Activated naive CD8-positive, alpha-beta T cell treated with anti-CD3 and anti-CD28 coated beads for 36 hours (primary cell): ENCODE measurements at regions not wholly inside any gene's neighbourhood (a gene's known extent, or its start where the extent isn't known, plus 50 kb on each side); places are given as distances from the start of the nearest gene placed in this dataset.

Experiments used
- DNase-seq: peaks from one replicate; pipeline ENCODE4 v3.0.0; 2021
- H3K27ac Mint-ChIP-seq: one replicate; pipeline ENCODE4 v1.8.0; 2022; ENCODE audit warnings: mild to moderate bottlenecking, moderate library complexity, mixed read lengths
- H3K27me3 Mint-ChIP-seq: one replicate; pipeline ENCODE4 v1.8.0; 2022; ENCODE audit warnings: mild to moderate bottlenecking, mixed read lengths
- H3K36me3 Mint-ChIP-seq: one replicate; pipeline ENCODE4 v1.8.0; 2021; ENCODE audit warnings: mild to moderate bottlenecking, mixed read lengths
- H3K4me1 Mint-ChIP-seq: one replicate; pipeline ENCODE4 v1.8.0; 2021; ENCODE audit warnings: mixed read lengths
- H3K4me3 Mint-ChIP-seq: one replicate; pipeline ENCODE4 v1.8.0; 2022; ENCODE audit warnings: mild to moderate bottlenecking, moderate library complexity, mixed read lengths
- H3K9me3 Mint-ChIP-seq: one replicate; pipeline ENCODE4 v1.8.0; 2022; ENCODE audit warnings: mixed read lengths

DNA sequence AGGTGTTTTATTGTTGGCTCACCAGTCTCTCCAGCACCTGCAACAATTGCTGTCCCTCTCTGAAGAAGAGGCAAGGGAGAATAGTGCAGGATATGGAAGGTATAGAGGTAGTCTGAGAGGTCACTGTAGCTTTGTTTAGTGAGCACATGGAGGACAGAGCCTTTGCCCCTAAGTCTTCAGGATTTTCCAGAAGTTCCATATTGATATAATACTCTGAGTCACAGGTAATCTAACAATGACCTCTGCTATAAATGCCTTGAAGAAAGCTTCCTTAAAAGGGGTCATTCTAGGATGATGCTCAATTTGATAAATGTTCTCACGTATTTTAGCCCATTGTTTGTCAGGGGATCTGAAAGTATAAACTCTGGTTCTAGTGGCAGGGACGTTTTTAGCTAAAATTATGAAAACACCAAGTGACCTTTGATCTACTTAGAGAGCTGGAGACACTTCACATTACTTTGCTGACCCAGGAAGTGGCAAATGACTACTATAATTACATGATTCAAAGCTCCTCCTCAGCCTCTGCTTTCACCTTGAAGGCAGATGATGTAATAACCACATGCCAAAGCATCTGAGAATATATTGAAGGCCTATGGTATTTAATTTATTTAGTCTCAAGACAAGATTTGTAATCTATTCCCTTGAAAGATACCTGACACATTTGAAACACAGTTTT, 366.9 kb upstream of the NUDT12 start:
- no peak for DNase-seq
- Mint-ChIP-seq H3K36me3 (no peaks in the 10 kb centered on the region), H3K27me3 (no peaks in the 10 kb centered on the region), H3K27ac (no peak overlapping the region), H3K9me3 (peaks cover 5% of the 10 kb centered on the region), H3K4me1 (no peaks in the 10 kb centered on the region), H3K4me3 (no peak overlapping the region)

DNA sequence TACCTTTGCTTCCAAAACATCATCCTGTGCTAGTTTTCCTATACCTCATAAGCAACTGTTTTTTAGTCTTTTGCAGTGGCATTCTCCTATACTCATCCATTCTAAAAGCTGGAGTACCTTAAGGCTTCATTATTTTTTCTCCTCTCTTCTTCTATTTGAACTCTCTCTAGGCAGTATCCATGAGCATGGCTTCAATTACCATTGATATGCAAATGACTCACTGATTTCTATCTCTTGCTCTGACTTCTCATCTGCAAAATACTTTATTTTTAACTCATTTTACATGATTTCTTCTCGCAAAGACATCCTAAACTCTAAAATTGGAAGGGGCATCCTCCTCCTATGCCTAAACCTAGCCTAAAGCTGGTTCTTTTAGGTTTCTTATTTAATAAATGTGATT, 365.1 kb upstream of the NUDT12 start:
- no peak for DNase-seq
- no peaks in the 10 kb centered on the region for H3K36me3 Mint-ChIP-seq
- no peak overlapping the region for H3K27ac Mint-ChIP-seq
- H3K27me3 Mint-ChIP-seq: no peaks in the 10 kb centered on the region
- peaks cover 5% of the 10 kb centered on the region for H3K9me3 Mint-ChIP-seq
- no peaks in the 10 kb centered on the region for H3K4me1 Mint-ChIP-seq
- no peak overlapping the region for H3K4me3 Mint-ChIP-seq

DNA sequence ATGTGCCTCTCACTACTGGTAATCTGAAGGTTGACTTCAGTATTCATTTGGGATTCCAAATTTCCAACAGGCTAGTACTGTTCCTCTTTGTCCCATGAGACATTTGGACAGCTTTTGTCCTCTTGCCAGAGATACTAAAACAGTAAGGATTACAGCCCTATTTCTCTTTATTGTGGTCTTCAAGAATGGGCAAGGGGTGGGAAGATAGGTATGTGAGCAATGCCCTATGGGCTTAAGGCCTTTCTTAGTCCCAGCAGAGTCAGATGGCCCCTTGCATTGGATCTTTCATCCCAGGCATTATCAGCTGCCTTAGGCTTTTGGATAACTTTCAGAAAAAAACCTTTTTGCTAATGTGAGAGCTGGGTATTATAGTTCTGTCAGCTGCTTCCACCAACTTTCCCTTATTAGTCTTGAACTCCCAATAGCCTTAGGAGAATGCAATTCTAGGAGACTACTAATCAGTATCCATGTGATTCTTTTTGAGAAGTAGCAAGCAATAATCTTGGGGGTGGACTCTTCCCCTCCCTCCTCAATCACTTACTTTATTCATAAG, 361.1 kb upstream of the NUDT12 start:
- H3K4me3 Mint-ChIP-seq: no peak overlapping the region
- H3K4me1 Mint-ChIP-seq: no peaks in the 10 kb centered on the region
- H3K27ac Mint-ChIP-seq: no peak overlapping the region
- no peak for DNase-seq
- H3K27me3 Mint-ChIP-seq: no peaks in the 10 kb centered on the region
- H3K36me3 Mint-ChIP-seq: no peaks in the 10 kb centered on the region
- peaks cover 4% of the 10 kb centered on the region for H3K9me3 Mint-ChIP-seq

DNA sequence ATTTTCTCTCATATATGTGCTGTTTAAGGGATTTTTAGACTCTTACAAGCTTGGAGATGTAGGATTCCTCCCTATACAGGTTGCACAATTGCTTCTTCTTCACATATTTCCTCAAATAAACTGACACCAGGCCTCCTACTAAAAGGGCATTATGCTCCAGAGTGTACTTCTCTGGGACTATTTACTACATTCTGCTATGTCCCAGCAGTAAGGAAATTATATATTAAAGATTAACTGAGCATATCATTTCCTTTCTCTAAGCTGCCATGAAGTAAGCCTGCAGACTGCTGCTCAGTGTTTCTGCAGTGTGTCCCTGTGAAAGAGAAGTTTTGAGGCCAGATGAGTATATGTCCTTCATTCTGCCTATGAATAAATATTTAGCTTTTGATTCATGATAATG, 356.9 kb upstream of the NUDT12 start:
- no peaks in the 10 kb centered on the region for H3K27me3 Mint-ChIP-seq
- no peak overlapping the region for H3K27ac Mint-ChIP-seq
- no peak overlapping the region for H3K4me3 Mint-ChIP-seq
- no peaks in the 10 kb centered on the region for H3K9me3 Mint-ChIP-seq
- DNase-seq: no peak
- no peaks in the 10 kb centered on the region for H3K36me3 Mint-ChIP-seq
- no peaks in the 10 kb centered on the region for H3K4me1 Mint-ChIP-seq

DNA sequence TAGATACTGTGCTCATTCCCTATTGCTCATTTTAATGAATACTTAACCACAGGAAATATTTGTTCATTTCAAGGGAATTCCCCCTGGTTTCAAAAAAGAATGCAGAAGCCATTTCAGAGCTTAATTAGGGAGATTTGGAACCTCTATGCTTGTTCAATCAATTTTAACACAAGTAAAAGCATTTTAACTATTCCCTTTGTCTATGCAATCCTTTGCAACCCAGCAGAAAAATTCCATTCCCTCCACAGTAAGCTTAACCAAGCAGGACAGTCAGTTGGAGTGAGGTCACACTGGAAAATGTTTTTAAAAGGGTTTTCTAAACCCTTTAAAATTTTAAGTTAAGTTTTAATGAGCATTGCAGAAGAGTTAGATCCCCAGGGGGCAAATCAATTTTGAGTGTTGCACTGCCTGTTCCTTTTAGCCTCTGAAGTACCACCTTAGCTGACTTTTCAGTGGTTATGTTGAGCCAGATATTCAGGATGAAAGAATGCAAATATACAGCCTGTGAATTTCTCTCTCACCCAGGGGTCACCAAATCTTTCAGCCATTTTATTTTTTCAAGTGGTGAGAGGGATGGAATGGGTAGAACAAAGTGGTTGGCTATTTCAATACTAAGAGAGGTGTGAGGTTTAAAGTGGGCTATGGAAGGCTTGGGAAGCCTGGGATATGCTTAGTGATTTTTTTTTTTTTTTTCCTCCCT, 356.2 kb upstream of the NUDT12 start:
- no peaks in the 10 kb centered on the region for H3K4me1 Mint-ChIP-seq
- no peak overlapping the region for H3K27ac Mint-ChIP-seq
- no peak overlapping the region for H3K4me3 Mint-ChIP-seq
- H3K27me3 Mint-ChIP-seq: no peaks in the 10 kb centered on the region
- no peak for DNase-seq
- no peaks in the 10 kb centered on the region for H3K9me3 Mint-ChIP-seq
- no peaks in the 10 kb centered on the region for H3K36me3 Mint-ChIP-seq

DNA sequence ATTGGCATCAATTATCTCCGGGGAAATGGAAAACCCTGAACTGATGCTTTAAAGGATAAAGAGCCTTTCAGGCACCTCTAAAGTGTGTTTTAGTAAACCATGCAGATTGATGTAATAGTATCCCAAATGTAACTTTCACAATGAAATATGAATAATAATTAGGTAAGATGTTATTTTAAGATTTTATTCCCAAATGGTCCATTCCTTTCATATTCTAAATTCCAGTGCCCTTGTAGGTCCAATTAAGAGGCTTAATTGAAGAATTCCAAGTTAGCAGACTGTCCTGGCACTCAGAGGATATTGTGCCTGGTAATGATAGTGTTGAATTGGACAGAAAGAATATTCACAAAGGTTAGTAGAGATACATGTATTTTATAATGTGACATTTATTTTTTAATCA, 352.5 kb upstream of the NUDT12 start:
- Mint-ChIP-seq H3K27me3 (no peaks in the 10 kb centered on the region), H3K36me3 (no peaks in the 10 kb centered on the region), H3K4me1 (no peaks in the 10 kb centered on the region), H3K9me3 (no peaks in the 10 kb centered on the region), H3K27ac (no peak overlapping the region), H3K4me3 (no peak overlapping the region)
- no peak for DNase-seq

DNA sequence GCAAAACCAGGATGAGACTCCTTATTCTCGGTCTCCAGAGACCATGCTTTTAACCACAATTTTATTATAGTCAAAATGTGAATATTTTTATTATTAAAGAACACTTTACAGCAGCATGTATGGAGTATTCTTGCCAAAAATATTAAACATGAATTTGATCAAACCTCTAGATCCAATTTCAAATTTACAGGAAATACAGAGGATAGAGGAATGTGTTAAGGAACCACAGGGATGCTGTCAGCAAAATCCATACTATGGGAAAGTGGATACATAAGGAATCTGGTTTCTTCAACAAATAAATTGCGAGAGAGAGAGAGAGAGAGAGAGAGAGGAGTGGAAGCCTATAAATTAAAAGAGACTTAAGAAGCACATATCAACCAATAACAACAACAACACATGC, 348.2 kb upstream of the NUDT12 start:
- no peaks in the 10 kb centered on the region for H3K9me3 Mint-ChIP-seq
- H3K27me3 Mint-ChIP-seq: no peaks in the 10 kb centered on the region
- no peak for DNase-seq
- no peak overlapping the region for H3K4me3 Mint-ChIP-seq
- no peaks in the 10 kb centered on the region for H3K36me3 Mint-ChIP-seq
- H3K27ac Mint-ChIP-seq: no peak overlapping the region
- H3K4me1 Mint-ChIP-seq: no peaks in the 10 kb centered on the region

DNA sequence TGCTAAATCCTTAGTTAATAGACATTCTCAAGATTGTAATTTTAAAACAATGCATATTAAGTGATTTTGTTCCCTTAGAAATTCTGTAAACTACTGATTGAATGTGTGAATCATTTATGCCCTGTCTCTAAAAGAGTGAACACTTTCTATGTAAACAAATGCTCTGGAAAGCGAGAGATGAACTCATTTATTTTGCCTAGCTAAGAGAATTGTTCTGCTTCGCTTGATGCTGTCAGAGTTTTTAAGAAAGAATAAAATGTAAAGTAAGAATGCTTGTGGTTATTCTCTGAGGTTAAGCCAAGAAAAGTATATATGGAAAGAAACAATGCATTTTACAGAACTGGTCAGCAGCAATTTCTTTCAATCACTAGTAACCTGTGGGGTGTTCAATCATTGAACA, 347.4 kb upstream of the NUDT12 start:
- H3K4me3 Mint-ChIP-seq: no peak overlapping the region
- H3K9me3 Mint-ChIP-seq: no peaks in the 10 kb centered on the region
- no peaks in the 10 kb centered on the region for H3K27me3 Mint-ChIP-seq
- no peak for DNase-seq
- H3K4me1 Mint-ChIP-seq: no peaks in the 10 kb centered on the region
- H3K27ac Mint-ChIP-seq: no peak overlapping the region
- H3K36me3 Mint-ChIP-seq: no peaks in the 10 kb centered on the region

DNA sequence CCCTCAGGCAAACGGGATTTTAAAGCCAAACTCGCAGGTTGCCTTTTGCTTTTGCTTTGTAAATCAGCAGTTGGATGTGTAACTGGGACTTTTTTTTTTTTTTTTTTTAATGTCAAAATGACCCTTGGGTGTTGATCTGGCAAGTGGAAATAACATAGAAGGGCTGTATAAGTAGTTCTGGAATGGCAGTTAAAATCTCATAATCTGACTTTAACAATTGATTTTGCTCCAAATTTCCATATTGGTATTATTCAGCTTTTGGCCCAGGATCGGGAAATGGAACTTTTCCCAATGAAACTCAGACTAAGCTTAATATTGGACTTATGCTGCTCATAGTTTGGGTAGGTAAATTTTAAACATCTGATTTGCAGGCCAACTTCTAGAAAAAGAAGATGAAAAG, 346.8 kb upstream of the NUDT12 start:
- H3K9me3 Mint-ChIP-seq: peaks cover 3% of the 10 kb centered on the region
- H3K4me1 Mint-ChIP-seq: no peaks in the 10 kb centered on the region
- no peaks in the 10 kb centered on the region for H3K36me3 Mint-ChIP-seq
- H3K27ac Mint-ChIP-seq: no peak overlapping the region
- H3K4me3 Mint-ChIP-seq: no peak overlapping the region
- no peaks in the 10 kb centered on the region for H3K27me3 Mint-ChIP-seq
- DNase-seq: no peak

DNA sequence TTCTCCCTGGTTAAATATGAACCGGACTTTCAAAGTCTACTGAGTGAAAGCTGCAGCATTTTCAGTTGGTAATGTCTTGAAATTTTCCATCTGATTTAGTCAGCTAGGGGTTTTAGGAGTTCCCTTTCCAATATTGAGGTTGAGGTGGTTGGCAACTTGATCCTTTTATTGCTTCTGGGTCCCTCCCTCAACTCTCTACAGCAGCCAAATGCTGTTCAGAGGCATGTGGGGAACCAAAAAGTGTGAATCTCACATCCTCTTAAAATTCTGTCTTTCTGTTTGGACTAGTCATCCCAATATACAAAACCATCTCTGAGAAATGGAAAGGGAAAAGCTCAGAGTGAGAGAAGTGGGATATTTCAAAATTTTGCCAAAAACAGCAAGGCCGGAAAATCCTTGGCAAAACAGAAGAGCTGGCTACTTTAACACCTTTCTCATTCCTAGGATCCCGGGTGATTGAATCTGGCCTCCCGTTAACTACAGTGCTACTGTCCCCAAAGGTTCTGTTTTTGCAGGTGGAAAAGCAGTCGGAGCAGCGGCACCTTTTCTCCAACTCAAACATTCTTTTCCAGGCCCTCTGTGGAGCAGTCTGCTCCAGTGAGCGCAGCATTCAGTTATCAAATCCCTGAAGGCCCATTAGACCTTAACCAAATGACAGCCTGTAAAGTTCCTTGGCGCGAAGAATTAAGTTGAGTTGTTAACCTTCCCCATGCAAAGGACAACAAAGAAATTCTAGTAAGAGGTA, 345.9 kb upstream of the NUDT12 start:
- no peaks in the 10 kb centered on the region for H3K4me1 Mint-ChIP-seq
- no peaks in the 10 kb centered on the region for H3K36me3 Mint-ChIP-seq
- H3K27ac Mint-ChIP-seq: no peak overlapping the region
- no peaks in the 10 kb centered on the region for H3K27me3 Mint-ChIP-seq
- no peak overlapping the region for H3K4me3 Mint-ChIP-seq
- H3K9me3 Mint-ChIP-seq: peaks cover 4% of the 10 kb centered on the region
- DNase-seq: no peak

DNA sequence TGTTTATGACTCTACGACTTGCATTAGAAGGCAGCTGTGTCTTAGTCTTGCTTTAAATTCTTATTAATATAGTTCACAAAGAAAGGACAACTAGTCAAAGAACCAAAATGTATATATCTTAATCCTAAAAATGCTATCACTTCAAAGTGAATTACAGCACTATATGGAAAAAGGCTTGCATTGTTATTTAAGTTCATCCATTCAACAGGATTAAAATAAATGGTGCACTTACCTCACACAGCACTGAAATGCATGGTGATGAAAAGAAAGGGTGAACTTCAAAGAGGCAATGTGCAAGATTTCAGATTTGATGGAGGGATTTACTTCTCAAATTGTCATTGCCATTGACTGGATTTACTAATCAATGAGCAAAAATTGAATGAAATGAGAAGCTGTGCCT, 344.4 kb upstream of the NUDT12 start:
- no peaks in the 10 kb centered on the region for H3K36me3 Mint-ChIP-seq
- no peak for DNase-seq
- peaks cover 4% of the 10 kb centered on the region for H3K9me3 Mint-ChIP-seq
- H3K4me1 Mint-ChIP-seq: no peaks in the 10 kb centered on the region
- H3K27ac Mint-ChIP-seq: no peak overlapping the region
- no peak overlapping the region for H3K4me3 Mint-ChIP-seq
- H3K27me3 Mint-ChIP-seq: no peaks in the 10 kb centered on the region

DNA sequence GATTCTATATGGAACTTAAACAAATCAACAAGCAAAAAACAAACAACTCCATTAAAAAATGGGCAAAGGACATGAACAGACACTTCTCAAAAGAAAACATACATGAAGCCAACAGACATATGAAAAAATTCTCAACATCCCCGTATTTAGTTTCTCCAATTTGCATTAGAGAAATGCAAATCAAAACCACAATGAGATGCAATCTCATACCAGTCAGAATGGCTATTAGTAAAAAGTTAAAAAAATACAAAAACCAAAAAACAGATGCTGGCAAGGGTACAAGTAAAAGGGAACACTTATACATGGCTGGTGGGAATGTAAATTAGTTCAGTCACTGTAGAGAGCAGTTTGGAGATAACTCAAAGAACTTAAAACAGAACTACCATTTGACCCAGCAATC, 342.1 kb upstream of the NUDT12 start:
- Mint-ChIP-seq H3K36me3 (no peaks in the 10 kb centered on the region), H3K27ac (no peak overlapping the region), H3K4me1 (no peaks in the 10 kb centered on the region), H3K9me3 (peaks cover 4% of the 10 kb centered on the region), H3K4me3 (no peak overlapping the region), H3K27me3 (no peaks in the 10 kb centered on the region)
- no peak for DNase-seq

DNA sequence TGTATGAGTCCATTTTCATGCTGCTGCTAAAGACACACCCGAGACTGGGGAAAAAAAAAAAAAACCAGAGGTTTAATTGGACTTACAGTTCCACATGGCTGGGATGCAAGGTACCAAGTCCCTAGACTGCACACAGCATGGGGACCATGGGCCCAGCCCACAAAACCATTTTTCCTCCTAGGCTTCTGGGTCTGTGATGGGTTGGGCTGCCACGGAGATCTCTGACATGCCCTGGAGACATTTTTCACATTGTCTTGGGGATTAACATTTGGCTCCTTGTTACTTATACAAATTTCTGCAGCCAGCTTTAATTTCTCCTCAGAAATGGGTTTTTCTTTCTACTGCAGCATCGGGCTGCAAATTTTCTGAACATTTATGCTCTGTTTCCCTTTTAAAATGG, 340.3 kb upstream of the NUDT12 start:
- H3K4me3 Mint-ChIP-seq: no peak overlapping the region
- H3K9me3 Mint-ChIP-seq: peaks cover 5% of the 10 kb centered on the region
- H3K4me1 Mint-ChIP-seq: no peaks in the 10 kb centered on the region
- DNase-seq: no peak
- no peaks in the 10 kb centered on the region for H3K36me3 Mint-ChIP-seq
- H3K27me3 Mint-ChIP-seq: no peaks in the 10 kb centered on the region
- no peak overlapping the region for H3K27ac Mint-ChIP-seq

DNA sequence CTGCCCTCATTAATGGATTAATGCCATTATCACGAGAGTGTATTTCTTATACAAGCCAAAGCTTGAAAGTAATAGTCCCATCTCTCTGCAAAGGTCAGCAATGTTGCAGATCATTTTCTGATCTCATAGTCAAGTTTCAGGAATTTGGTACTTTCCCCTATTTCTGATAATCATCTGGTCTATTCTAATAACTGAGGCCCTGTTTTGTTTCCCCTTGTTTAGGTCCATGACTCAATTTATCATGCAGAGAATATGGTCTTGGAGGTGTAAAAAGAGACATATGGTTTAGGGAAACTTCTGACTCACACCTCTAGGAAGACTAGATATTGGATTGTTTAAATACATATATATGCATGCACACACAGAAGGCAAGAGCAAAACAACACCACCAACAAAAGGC, 339.3 kb upstream of the NUDT12 start:
- Mint-ChIP-seq H3K27ac (no peak overlapping the region), H3K4me1 (no peaks in the 10 kb centered on the region), H3K4me3 (no peak overlapping the region), H3K9me3 (peaks cover 6% of the 10 kb centered on the region), H3K36me3 (no peaks in the 10 kb centered on the region), H3K27me3 (no peaks in the 10 kb centered on the region)
- DNase-seq: no peak

DNA sequence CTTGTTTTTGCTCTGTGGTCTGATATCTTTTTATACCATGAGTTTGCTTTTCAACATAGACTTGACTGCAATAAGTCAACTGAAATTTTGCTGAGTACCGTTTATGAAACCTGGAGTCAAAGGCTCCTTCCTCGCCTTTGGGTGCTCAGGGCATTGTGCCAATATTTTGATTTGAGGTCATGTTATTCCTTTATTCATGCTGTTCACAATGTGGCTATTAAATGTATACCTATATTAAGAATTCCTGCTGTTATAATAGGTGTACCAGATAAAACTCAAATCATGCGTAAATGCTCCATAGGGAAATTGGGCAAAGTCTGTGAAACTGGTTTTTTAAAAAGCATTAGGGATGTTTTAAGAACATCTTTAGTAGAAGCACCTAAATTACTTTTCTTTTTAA, 334.0 kb upstream of the NUDT12 start:
- no peaks in the 10 kb centered on the region for H3K36me3 Mint-ChIP-seq
- DNase-seq: no peak
- H3K27ac Mint-ChIP-seq: no peak overlapping the region
- H3K27me3 Mint-ChIP-seq: no peaks in the 10 kb centered on the region
- no peak overlapping the region for H3K4me3 Mint-ChIP-seq
- no peaks in the 10 kb centered on the region for H3K4me1 Mint-ChIP-seq
- peaks cover 3% of the 10 kb centered on the region for H3K9me3 Mint-ChIP-seq
